ENCODE measurements at regions not wholly inside any gene's neighbourhood (a gene's known extent, or its start where the extent isn't known, plus 50 kb on each side); places are given as distances from the start of the nearest gene placed in this dataset.

DNA sequence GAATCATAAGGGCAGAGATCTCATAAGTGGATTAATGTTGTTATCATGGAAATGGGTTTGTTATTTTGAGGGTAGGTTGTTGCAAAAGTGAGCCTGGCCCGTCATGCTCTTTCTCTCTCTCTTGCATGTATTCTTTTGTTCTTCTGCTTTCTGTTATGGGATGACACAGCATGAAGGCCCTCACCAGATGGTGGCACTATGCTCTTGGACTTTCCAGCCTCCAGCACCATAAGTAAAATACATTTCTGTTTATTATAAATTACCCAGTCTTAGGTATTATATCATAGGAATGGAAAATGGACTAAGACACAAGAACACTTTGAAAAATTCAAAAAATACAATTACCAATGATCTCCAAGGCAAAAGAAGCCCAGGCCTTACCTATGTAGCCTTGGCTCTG, 676.1 kb downstream of the PTPRU start:
- Histone ChIP-seq H3K27ac (ENCODE audit: low read length) (no peak overlapping the region), H3K27me3 (ENCODE audit: insufficient read depth, low read depth, low read length) (no peaks in the 10 kb centered on the region), H3K9me3 (ENCODE audit: low read length) (no peaks in the 10 kb centered on the region), H3K4me2 (ENCODE audit: low read length) (no peak overlapping the region), H3F3A (ENCODE audit: insufficient read depth, low read length, poor library complexity, severe bottlenecking) (no peaks in the 10 kb centered on the region), H3K36me3 (ENCODE audit: insufficient read depth, low read length) (no peaks in the 10 kb centered on the region), H3K79me2 (replicated peaks; ENCODE audit: insufficient read depth, low read length) (no peaks in the 10 kb centered on the region), H4K20me1 (ENCODE audit: insufficient read depth) (no peaks in the 10 kb centered on the region), H3K9ac (ENCODE audit: low read length) (no peak overlapping the region), H3K4me3 (ENCODE audit: low read length) (no peak overlapping the region), H3K9me2 (ENCODE audit: insufficient read depth, low read length) (no peaks in the 10 kb centered on the region), H2AFZ (ENCODE audit: low read depth, low read length) (no peak overlapping the region)
- no peak for TF ChIP-seq EP300 (conservative IDR thresholded peaks at IDR 0.05; ENCODE audit: poor library complexity, severe bottlenecking)
- TF ChIP-seq, protein P1, sequence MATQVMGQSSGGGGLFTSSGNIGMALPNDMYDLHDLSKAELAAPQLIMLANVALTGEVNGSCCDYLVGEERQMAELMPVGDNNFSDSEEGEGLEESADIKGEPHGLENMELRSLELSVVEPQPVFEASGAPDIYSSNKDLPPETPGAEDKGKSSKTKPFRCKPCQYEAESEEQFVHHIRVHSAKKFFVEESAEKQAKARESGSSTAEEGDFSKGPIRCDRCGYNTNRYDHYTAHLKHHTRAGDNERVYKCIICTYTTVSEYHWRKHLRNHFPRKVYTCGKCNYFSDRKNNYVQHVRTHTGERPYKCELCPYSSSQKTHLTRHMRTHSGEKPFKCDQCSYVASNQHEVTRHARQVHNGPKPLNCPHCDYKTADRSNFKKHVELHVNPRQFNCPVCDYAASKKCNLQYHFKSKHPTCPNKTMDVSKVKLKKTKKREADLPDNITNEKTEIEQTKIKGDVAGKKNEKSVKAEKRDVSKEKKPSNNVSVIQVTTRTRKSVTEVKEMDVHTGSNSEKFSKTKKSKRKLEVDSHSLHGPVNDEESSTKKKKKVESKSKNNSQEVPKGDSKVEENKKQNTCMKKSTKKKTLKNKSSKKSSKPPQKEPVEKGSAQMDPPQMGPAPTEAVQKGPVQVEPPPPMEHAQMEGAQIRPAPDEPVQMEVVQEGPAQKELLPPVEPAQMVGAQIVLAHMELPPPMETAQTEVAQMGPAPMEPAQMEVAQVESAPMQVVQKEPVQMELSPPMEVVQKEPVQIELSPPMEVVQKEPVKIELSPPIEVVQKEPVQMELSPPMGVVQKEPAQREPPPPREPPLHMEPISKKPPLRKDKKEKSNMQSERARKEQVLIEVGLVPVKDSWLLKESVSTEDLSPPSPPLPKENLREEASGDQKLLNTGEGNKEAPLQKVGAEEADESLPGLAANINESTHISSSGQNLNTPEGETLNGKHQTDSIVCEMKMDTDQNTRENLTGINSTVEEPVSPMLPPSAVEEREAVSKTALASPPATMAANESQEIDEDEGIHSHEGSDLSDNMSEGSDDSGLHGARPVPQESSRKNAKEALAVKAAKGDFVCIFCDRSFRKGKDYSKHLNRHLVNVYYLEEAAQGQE (IDR thresholded peaks at IDR 0.05; ENCODE audit: borderline replicate concordance): no peak
- TF ChIP-seq TAF1 (IDR thresholded peaks at IDR 0.05; ENCODE audit: low read depth): no peak
- no peak for TF ChIP-seq RAD21 (conservative IDR thresholded peaks at IDR 0.05)
- no peak for TF ChIP-seq SMC3 (conservative IDR thresholded peaks at IDR 0.05; ENCODE audit: poor library complexity)
- no peak for TF ChIP-seq MXI1 (conservative IDR thresholded peaks at IDR 0.05; ENCODE audit: poor library complexity, severe bottlenecking)
- TF ChIP-seq CTCF (IDR thresholded peaks at IDR 0.05; ENCODE audit: poor library complexity, severe bottlenecking): no peak
- no peak for TF ChIP-seq POLR2AphosphoS5 (IDR thresholded peaks at IDR 0.05)
- TF ChIP-seq EZH2 (IDR thresholded peaks at IDR 0.05; ENCODE audit: borderline replicate concordance, insufficient read depth, low read length, poor library complexity, severe bottlenecking): no peak

DNA sequence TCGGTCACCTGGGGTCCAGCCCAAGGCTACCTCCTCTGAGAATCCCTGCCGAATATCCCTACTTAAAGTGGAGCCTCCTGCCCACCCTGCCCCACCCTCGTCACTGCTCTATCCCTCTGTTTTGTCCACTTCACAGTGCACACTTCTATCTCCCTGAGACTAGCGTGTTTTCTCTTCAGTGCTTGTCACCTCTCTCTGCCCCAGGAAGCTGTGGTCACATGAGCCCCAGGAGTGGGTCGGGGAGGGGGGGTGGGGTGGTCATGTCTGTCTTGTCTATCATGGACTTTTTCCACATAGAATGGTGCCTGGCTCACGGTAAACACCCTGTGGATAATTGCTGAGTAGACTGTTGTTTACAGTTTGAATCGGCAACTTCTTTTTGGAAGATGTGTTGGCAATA, 673.6 kb downstream of the PTPRU start:
- TF ChIP-seq EP300 (conservative IDR thresholded peaks at IDR 0.05; ENCODE audit: poor library complexity, severe bottlenecking): no peak
- TF ChIP-seq MXI1 (conservative IDR thresholded peaks at IDR 0.05; ENCODE audit: poor library complexity, severe bottlenecking): no peak
- TF ChIP-seq TAF1 (IDR thresholded peaks at IDR 0.05; ENCODE audit: low read depth): no peak
- TF ChIP-seq, protein P1 (IDR thresholded peaks at IDR 0.05; ENCODE audit: borderline replicate concordance): no peak
- no peak for TF ChIP-seq RAD21 (conservative IDR thresholded peaks at IDR 0.05)
- no peak for TF ChIP-seq SMC3 (conservative IDR thresholded peaks at IDR 0.05; ENCODE audit: poor library complexity)
- TF ChIP-seq POLR2AphosphoS5 (IDR thresholded peaks at IDR 0.05): no peak
- TF ChIP-seq CTCF (IDR thresholded peaks at IDR 0.05; ENCODE audit: poor library complexity, severe bottlenecking): no peak
- no peak for TF ChIP-seq EZH2 (IDR thresholded peaks at IDR 0.05; ENCODE audit: borderline replicate concordance, insufficient read depth, low read length, poor library complexity, severe bottlenecking)
- no peaks in the 10 kb centered on the region for H4K20me1 ChIP-seq (ENCODE audit: insufficient read depth)
- no peaks in the 10 kb centered on the region for H3K79me2 ChIP-seq (replicated peaks; ENCODE audit: insufficient read depth, low read length)
- no peak overlapping the region for H3K4me2 ChIP-seq (ENCODE audit: low read length)
- no peak overlapping the region for H2AFZ ChIP-seq (ENCODE audit: low read depth, low read length)
- H3F3A ChIP-seq (ENCODE audit: insufficient read depth, low read length, poor library complexity, severe bottlenecking): no peaks in the 10 kb centered on the region
- no peaks in the 10 kb centered on the region for H3K9me2 ChIP-seq (ENCODE audit: insufficient read depth, low read length)
- no peaks in the 10 kb centered on the region for H3K9me3 ChIP-seq (ENCODE audit: low read length)
- no peaks in the 10 kb centered on the region for H3K27me3 ChIP-seq (ENCODE audit: insufficient read depth, low read depth, low read length)
- no peak overlapping the region for H3K9ac ChIP-seq (ENCODE audit: low read length)
- H3K36me3 ChIP-seq (ENCODE audit: insufficient read depth, low read length): no peaks in the 10 kb centered on the region
- no peak overlapping the region for H3K4me3 ChIP-seq (ENCODE audit: low read length)
- H3K27ac ChIP-seq (ENCODE audit: low read length): no peak overlapping the region

Measured in neural cell (in vitro differentiated cells).